GM21367 (cell line): ENCODE measurements at regions not wholly inside any gene's neighbourhood (a gene's known extent, or its start where the extent isn't known, plus 50 kb on each side); places are given as distances from the start of the nearest gene placed in this dataset.

Experiments
- ATAC-seq: cut with Tn5 transposase; IDR thresholded peaks from one replicate; pipeline ENCODE4 v1.9.1; 2021; ENCODE audit not compliant: unreplicated experiment

DNA sequence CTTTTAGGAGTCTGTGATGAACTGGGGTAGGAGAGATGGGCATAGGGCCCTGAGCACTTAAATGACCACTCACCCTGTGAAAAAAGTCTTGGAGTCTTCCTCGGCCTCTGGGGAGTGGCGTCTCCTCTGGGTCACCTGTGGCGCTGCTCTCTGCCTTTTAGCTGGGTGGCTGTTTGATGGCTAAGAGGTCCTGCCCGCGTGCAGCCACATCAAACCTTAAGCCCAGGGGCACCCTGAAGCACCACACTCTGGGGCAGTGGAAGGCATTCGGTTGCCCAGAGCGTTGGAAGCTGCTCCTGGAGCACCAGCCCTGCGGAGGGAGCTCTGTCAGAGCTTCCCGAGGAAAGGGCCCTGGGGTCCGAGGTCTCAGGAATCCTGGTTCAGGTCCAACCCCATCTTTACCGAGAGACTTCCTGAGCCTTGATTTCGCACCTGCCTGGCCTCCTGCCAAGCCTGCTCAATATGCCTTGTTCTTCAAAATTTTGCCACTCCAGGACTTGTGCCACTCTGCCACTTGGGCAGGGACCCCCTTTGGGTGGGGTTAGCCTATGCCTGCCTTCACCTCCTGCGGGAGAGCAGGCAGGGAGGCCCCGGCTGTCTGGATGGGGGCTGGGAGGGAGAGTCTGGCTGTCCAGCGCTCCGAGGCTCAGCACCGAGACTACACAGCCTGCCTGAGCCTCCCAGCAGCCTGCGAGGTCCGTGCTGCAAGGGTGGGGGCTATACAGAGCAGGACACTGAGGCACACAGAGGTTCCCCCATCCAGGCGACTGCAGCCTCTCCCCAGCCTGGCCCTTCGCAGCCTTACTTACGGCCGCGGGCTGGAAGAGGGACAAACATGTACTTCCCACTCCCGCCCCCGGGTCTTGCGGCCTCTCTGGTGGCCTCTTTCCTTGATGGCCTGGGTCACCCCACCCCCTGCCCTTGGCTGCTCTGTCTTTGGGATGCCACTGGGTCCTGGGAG lies 63.4 kb upstream of the RNU6ATAC start:
- no peak for ATAC-seq

DNA sequence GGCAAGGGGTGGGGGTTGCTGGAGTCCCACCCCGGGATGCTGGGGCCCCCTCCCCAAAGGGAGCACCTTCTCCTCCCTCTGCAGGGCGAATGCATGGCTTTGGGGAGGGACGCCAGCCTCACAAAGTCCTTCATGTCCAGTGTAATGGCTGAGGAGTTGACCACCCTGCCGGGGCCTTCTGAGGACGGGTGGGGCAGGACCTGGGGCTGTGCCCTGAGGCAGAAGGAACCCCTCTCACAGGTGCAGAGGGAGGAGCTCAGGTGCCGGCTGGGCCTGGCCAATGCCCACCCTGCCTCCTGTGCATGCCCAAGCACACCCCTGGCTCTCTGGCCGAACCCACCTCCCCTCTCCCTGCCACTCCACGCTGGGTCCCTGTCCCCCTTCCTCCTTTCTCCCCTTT lies 64.3 kb upstream of the RNU6ATAC start:
- no peak for ATAC-seq

DNA sequence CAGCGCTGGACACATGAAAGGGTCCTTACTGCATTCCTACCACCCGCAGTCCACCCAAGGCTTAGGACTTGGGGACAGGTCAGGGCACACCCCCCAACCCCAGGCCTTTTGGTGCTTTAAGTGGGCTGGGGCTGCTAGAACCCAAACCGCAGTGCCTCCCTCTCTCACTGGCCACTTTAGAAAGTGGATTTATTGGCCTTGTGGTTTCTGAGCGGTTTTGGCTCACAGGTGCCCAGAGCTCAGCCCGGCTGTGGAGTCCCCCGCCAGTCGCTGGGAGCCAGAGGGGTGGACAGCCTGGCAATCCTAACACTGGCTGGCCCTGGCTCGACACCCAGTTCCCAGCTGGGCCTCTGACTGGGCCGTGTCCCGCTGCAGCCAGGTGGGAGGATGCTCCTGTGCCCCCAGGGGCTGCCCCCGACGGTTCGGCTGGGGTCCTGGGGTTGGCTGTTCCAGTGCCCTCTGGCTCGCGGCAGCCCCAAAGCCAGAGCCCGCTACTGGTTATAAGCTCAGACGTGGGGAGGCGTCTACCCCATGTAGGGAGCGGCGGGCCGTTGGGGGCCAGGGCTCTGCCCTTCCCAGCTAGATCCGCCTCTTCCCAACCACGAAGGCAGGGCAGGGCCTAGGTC lies 65.2 kb upstream of the RNU6ATAC start:
- ATAC-seq = no peak

DNA sequence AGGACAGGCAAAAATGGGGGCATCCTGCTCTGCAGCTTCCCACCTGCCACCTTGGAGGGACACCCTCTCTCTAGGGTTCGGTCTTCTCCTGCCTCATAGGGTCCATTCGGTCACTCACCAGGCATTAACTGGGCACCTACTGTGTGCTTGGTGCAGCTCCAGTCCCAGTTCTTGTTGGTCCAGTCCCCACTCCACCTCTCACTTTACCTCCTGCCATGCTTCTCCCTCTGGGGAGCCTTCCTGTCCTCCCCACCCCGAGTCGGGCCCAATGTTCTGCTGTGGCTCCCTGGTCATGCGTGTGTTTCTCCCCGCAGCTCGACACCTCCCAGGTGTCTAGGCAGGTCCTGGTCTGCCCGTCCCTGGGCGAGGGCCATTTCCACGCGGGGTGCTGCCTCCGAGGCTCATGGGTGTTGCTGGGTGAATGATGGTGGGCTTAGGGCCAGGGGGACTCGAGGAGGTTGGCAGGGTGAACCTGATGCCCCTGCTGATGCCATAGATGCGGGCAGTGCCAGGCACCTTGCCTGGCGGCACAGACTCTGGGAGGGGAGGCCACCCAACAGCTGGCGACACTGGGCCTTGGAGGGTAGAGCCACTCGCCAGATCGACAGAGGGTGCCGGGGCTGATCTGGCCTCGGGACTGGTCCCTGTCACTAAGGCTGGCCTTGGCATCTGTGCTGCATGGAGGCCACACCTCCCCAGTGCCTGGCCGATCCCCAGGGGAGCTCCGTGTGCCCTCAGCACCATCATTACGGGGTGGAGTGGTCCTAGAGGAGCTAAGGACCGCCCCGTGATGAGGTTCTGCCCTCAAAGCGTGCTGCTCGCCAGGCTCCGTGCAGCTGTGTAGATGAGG lies 66.0 kb upstream of the RNU6ATAC start:
- no peak for ATAC-seq

DNA sequence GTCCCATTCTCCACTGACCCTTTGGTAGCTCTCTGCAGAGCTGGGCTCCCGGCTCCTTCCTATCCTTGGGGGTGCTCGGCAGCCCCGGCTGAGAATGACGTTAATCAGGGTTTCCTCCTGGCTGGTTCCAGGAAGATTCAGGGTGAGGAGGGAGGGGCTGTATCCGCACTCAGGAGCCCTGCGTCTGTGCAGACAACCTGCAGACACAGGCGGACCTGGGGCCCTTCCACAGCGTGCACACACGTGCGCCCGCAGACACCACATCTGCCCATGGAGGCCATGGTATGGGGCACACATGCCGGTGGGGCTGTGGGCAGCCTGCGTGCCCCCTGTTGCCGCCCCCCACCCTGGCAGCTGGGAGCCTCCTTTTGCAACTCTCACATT lies 66.6 kb upstream of the RNU6ATAC start:
- ATAC-seq = no peak

DNA sequence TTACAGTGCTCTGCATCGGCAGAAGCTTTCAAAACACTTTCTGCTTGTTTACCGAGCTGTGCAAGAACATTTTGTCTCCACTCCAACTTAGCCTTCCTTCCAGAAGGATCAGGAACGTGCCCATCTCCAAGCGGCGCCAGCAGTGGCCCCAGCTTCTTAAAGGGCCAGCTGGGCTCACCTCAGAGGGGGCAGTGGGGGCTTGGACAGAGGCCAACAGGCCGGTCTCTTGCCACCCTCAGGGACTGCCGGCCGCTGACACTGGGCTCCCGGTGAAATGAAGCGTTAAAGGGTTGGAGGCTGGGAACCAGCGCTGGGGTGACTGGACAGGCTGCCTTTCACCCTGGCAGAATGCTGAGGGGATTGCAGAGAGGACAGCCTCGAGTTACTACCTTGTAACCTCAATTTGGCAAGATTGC lies 67.0 kb upstream of the RNU6ATAC start:
- ATAC-seq = no peak

DNA sequence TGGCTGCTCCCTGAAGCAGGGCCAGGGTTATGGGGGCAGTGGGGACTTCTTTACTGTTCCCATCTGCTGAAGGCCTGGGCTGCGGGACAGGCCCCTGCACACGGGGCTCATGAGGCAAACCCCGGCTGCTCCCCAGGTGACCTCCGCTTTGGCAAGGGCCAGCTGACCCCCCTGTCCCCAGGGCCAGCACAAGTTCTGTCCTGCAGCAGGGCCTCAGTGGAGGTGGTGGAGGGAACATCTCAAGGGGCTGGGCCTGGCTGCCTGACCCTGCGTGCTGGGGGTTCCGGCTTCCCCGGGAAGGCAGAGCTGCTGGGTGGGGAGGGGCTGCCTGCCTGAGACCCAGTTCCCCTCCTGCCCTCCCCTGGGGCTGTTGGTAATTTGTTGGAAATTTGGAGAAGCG lies 67.4 kb upstream of the RNU6ATAC start:
- no peak for ATAC-seq

DNA sequence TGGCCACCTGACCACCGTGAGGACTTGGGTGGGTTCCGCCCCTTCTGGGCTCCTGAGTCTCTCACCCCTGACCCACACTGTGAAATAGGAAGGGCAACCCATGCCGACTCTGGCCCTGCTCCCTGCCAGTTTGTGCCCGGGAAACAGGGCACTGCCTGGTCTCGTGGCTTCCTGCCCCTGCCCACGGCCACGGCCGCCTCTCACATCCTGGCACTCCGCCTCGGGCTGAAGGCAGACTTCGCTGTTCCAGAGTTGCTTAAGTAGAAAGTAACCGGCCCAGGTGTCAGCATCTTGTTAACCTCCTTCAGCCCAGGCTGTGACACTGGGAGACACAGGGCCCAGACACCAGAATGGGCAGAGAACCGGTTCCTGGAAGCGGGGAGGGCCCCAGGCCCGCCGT lies 68.7 kb upstream of the RNU6ATAC start:
- no peak for ATAC-seq

DNA sequence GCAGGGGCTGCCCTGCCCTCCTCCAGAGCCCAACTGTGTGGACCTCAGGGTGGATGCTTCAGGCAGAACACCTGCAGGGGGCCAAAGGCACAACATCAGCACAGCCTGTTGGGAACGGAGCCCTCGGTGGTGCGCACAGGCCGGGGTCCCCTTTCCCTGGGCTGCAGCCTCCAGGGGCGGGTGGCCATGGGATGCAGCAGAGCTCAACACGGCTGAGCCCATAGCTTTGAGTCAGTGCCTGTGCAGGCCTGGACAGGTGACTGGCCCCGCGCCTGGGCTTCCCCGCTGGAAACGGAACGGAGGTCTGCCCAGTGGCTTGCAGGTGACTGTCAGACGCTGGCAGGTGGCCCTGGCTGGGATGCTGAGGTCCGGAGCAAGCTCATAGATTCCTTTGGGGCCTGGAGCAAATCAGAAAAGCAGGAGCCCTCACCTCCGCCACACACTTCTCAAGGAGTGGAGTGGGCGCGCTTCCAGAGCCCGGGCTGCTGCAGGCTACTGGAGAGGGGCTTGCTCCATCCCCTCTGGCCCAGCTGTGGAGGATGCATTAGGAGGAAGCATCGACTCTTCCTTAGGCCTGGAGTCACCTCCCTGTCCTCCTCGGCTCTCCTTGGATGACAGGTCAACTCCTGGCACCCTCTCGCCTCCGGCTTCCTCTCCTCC lies 69.8 kb upstream of the RNU6ATAC start:
- no peak for ATAC-seq

DNA sequence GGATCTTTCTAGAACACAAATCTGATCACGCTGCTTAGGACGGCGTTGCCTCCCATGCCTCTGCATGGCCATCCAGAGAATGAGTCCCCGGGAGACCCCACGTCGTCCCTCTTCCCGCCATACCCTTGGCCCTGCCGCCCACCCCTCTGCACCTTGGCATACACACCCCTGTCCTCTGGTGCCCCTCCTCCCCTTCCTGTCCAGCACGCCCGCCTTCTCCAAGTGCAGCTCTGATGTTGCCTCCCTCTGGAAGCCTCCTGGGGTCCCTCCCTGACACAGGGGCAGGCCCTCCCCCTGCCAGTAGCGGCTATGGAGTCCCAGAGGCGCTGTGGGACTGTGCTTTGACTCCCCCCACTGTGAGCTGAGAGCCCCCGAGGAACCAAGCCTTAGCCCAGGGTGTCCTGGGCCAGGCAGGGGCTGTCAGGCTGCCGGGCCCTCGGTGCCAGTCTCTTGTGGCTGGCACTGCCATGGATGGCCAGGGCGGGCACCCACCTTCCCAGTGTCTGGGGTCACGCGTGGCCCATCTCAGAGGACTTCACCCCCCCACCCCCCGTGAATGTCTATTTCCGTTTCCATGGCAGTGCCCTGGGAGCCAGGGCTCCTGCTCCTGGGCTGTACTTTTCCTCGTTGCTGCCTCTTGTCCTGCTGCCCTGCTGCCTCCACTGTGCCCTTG lies 70.5 kb upstream of the RNU6ATAC start:
- ATAC-seq = no peak

DNA sequence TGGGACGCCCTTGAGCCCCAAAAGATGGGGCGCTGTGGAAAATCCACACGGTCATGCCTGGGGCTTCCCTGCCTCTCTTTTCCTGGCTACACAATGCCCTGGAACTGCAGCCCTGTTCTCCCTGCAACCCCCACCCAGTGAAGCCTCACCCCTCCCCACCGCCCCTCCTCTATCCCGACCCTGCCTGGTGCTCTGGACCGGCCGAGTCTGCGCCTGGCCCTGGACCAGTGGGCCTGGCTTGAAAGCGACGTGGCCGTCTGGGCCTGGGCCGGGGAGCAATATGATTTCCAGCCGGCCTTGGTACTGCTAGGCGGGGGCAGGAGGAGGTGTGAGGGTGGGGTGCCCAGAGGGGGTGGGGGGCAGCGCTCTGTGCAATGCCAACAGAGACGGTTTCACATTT lies 71.0 kb upstream of the RNU6ATAC start:
- ATAC-seq = no peak

DNA sequence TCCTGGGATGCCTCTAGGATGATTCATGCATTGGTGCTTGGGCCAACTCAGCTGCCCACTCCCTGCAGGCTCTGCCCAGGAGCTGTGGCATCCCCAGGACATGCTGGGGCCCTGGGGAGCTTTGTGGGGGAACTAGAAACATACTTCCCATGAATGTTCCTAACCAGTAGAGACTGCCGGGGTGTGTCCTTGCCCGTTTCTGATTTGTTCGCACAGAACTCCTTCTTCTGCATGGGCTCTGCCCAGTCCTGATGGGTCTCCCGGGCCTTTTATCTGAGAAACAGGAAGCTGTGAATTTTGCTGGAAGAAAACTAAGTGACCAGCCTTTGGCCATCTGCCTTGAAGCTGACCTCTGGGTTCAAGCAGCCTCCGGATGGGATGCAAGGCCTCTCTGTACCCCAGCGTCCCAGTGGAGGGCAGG lies 71.6 kb upstream of the RNU6ATAC start:
- no peak for ATAC-seq

DNA sequence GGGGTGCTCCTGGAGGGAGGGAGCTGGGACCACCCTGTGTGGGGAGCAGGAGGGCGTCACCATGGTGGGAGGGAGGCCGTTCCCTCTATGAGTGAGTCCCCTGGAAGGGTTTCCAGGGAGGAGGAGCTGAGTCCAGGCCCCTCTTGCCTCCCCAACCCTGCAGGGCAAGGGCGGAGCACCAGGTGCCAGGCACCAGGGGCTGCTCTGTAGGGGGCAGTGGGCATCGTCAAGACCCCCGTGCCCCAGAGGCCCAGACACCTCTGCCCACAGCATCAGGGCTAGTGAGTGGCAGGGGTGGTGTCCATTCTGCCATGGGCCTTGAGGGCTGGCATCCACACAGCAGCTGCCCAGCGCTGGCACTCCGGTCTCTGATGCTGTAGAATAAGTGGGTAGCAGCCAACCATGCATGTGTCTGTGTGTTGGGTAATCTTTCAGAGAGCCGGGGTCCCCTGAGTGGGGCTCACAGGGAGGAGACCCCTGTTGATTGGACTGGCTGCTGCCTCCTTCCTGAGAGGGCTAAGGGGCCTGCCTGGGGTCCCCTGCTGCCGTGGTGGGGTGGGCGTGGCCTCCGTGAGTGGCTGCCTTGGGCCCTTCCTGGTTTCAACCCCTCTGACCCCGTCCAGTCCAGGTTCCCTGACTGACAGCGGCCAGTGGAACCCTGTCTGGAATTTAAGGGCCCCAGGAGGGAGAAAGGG lies 72.7 kb upstream of the RNU6ATAC start:
- ATAC-seq = no peak

DNA sequence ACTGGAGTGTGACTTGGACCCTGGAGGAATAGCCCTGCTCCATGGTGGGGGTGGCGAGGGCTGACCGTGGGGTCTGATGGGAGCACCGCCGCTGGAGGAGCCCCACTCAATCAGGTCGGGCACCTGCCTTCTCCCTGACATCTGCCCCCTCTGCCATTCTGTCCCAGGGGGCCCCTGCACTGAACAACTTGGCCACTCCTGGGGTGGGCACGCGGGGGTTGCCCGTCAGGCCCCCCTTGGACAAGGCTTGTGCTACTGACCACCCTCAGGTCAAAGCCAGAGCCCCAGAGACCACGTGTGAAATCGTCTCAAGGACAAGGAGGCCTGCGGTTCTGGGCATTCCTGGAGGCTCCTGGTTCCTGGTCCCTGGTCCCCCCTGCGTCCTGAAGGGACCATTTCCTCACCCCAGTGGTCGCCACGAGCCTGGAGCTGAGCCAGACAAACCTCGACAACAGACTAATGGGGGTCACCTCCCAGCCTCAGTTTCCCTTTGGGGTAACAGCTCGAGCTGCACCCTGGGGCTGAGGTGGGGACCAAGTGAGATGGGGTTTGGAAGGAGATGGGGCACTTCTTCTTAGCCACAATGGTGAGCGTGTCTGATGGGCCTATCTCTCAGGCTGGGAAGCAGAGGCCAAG lies 73.4 kb upstream of the RNU6ATAC start:
- ATAC-seq = no peak

DNA sequence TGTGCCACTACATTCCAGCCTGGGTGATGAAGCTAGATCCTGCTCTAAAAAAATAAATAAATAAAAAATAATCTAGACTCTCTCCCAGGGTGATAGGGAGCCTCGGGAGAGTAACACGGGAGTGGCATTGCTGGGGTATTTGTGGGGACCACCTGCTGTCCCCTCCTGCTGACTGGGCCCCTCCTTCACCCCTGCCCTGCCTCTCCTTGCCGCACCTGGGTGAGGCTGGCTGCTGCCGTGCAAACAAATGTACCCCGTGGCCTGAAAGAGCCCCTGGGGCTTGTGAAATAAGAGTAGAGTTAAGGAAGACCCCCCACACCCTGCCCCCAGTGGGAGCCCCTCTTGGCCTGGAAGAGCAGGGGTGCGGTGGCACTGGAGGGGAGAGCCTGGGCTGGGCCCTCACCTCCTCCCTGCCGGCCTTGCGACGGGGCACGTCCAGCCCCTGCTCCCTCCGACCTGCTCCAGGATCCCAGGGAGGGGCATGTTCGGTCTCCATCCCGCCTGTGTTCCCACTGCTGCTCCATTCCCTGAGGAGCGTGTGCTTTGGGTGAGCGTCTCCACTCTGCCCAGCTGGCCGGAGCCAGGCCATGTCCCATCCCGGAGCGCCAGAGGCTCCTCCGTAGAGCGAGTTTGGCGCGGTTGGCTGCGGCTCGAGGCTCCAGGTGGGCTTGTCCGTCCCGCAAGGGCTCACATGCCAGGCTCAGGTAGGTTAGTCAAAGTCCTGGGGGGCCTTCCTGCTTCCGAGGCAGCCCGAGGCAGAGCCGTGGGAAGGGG lies 75.0 kb upstream of the RNU6ATAC start:
- no peak for ATAC-seq

DNA sequence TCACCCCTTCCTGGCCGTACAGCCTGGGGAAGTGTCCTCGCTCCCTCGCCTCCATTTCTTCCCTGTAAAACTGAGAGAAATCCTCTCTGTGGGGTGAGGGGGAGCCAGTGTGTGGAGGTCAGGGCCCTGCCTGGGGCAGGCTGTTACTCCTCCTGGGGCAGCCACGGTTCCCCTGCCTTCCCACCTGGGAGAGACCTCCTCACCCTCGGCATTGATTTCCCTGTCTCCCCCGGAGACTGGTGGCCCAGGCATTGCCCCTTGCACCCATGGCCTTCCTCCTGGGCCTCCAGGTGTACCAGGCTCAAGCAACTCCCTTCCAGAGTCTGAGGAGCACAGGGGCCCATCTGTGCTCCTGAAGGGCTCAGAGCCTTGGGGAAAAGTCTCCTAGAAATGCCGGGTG lies 75.6 kb upstream of the RNU6ATAC start:
- ATAC-seq = no peak

DNA sequence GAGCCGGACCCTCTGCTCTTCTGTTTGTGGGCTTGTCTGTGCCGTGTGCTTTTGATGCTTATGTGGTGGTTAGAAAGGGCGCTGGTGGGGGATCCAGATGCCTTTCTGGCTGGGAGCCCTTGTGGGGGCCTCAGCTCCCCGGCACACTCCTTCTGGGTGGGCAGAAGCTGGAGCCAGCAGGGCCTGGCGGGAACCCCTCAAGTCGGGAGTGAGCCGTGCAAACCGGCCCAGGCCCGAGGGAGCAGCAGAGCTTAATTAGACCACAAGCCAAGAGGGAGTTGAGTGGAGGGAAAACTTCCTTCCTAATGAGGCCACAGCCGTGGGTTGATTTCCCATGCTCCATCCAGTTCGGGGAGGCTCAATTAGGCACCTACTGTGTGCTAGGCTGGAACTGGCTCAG lies 76.0 kb upstream of the RNU6ATAC start:
- ATAC-seq = no peak

DNA sequence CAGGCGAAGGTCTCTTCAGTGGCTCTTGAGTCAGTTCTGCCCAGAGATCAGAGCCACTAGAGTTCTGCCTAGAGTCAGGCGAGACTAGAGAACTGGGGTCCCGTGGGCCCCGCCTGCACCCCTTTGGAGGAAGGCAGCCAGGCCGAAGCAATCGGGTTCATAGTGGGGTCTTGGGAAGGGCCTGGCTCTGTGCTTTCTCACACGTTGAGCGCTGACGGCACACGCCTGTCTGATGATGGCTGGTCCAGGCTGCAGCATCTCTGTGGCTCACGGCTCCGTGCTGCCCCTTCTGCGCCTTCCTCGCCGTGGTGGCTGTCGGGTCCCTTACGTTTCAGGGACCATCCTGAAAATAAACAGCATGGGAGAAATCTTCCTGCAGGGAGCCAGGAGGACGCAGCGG lies 78.3 kb upstream of the RNU6ATAC start:
- no peak for ATAC-seq
